ENCODE measurements at regions not wholly inside any gene's neighbourhood (a gene's known extent, or its start where the extent isn't known, plus 50 kb on each side); places are given as distances from the start of the nearest gene placed in this dataset.

DNA sequence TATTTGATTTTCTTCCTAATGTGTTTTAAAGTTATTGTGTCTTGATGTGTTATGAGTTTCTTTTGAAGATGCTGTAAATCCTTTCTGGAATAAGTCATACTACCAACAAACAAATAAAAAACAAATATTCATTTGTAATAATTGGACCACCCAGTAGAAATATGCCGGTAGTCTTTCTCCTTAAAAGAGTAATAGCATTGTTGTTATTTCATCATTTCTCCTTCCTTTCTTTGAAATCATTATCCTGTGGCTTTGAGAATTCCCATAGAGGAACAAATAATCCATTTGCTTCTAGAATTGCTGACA, 169.4 kb downstream of the NNT start (continued):
- TF ChIP-seq ZNF740 (CRISPR knock-in tag; IDR thresholded peaks at IDR 0.05), result no peak
- TF ChIP-seq ZNF740 (tag; IDR thresholded peaks at IDR 0.05), result 0 out of 4 replicates have a peak, but pooled peaks of 1 of the 2 experiments have one; percentile 17
- TF ChIP-seq POLR2H (tag; IDR thresholded peaks at IDR 0.05; ENCODE audit: low read depth), result peak; percentile 87
- peak; percentile 16; the same call in 1 of the 2 replicates for TF ChIP-seq ZBTB17 (CRISPR knock-in tag; IDR thresholded peaks at IDR 0.05)
- 0 out of 2 replicates have a peak, but pooled peaks have one; percentile 1 for TF ChIP-seq ZNF316 (IDR thresholded peaks at IDR 0.05)
- TF ChIP-seq NR4A1 (CRISPR knock-in tag; IDR thresholded peaks at IDR 0.05), result no peak
- TF ChIP-seq NR4A1 (tag; IDR thresholded peaks at IDR 0.05), result no peak
- 0 out of 2 replicates have a peak, but pooled peaks have one; percentile 50 for TF ChIP-seq DNMT1 (IDR thresholded peaks at IDR 0.05)
- 0 out of 2 replicates have a peak, but pooled peaks have one; percentile 16 for TF ChIP-seq TSHZ1 (CRISPR knock-in tag; IDR thresholded peaks at IDR 0.05)
- TF ChIP-seq, protein P1, sequence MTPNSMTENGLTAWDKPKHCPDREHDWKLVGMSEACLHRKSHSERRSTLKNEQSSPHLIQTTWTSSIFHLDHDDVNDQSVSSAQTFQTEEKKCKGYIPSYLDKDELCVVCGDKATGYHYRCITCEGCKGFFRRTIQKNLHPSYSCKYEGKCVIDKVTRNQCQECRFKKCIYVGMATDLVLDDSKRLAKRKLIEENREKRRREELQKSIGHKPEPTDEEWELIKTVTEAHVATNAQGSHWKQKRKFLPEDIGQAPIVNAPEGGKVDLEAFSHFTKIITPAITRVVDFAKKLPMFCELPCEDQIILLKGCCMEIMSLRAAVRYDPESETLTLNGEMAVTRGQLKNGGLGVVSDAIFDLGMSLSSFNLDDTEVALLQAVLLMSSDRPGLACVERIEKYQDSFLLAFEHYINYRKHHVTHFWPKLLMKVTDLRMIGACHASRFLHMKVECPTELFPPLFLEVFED (CRISPR knock-in tag; conservative IDR thresholded peaks at IDR 0.05), result peak; percentile 47; the same call in 1 of the 2 replicates
- 0 out of 2 replicates have a peak, but pooled peaks have one; percentile 16 for TF ChIP-seq JUNB (CRISPR knock-in tag; conservative IDR thresholded peaks at IDR 0.05)
- no peak for TF ChIP-seq YY1 (IDR thresholded peaks at IDR 0.05; ENCODE audit: borderline replicate concordance in 1 of 3, control insufficient read depth in 1 of 3, extremely low read depth in 1 of 3, insufficient read depth in 3 of 3, insufficient read length in 1 of 3, insufficient replicate concordance in 2 of 3, low read depth in 1 of 3, low read length in 2 of 3)
- no peak for TF ChIP-seq ELK3 (CRISPR knock-in tag; IDR thresholded peaks at IDR 0.05)
- peak in 1 of 2 experiments; percentile 49; a peak in 1 of 4 replicates for TF ChIP-seq TEAD1 (CRISPR knock-in tag; IDR thresholded peaks at IDR 0.05)
- peak in 1 of 2 experiments; percentile 31; a peak in 2 of 4 replicates for TF ChIP-seq RAD21 (CRISPR knock-in tag; conservative IDR thresholded peaks at IDR 0.05 in 1 of 2, IDR thresholded peaks at IDR 0.05 in 1 of 2)
- TF ChIP-seq ZNF445 (CRISPR knock-in tag; IDR thresholded peaks at IDR 0.05; ENCODE audit: low read depth), result no peak
- TF ChIP-seq, protein P2, sequence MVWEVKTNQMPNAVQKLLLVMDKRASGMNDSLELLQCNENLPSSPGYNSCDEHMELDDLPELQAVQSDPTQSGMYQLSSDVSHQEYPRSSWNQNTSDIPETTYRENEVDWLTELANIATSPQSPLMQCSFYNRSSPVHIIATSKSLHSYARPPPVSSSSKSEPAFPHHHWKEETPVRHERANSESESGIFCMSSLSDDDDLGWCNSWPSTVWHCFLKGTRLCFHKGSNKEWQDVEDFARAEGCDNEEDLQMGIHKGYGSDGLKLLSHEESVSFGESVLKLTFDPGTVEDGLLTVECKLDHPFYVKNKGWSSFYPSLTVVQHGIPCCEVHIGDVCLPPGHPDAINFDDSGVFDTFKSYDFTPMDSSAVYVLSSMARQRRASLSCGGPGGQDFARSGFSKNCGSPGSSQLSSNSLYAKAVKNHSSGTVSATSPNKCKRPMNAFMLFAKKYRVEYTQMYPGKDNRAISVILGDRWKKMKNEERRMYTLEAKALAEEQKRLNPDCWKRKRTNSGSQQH (CRISPR knock-in tag; IDR thresholded peaks at IDR 0.05), result 0 out of 2 replicates have a peak, but pooled peaks have one; percentile 8
- no peak for TF ChIP-seq ZNF282 (CRISPR knock-in tag; IDR thresholded peaks at IDR 0.05)
